Chondrocyte (in vitro differentiated cells): ENCODE measurements at regions not wholly inside any gene's neighbourhood (a gene's known extent, or its start where the extent isn't known, plus 50 kb on each side); places are given as distances from the start of the nearest gene placed in this dataset.
"Not testable (repeated sequence)": the region's sequence is repeated elsewhere in the genome, so short reads cannot be mapped to it uniquely, and the experiment has no call there.

ENCODE experiments used
- DNase-seq: peaks from one replicate; pipeline ENCODE4 v3.0.0; 2021; ENCODE audit warnings: mixed read lengths, low spot score
- H3K27ac Mint-ChIP-seq: one replicate; pipeline ENCODE4 v1.8.0; 2021; ENCODE audit warnings: mild to moderate bottlenecking, moderate library complexity, mixed read lengths; ENCODE audit not compliant: unreplicated experiment
- H3K27me3 Mint-ChIP-seq: 2 replicates; pipeline ENCODE4 v1.8.0; 2021; ENCODE audit warnings: low read depth, mixed read lengths
- H3K36me3 Mint-ChIP-seq: 2 replicates; pipeline ENCODE4 v1.8.0; 2021; ENCODE audit warnings: low read depth, mixed read lengths
- H3K4me1 Mint-ChIP-seq: 2 replicates; pipeline ENCODE4 v1.8.0; 2021; ENCODE audit warnings: low read depth, mild to moderate bottlenecking, mixed read lengths
- H3K4me3 Mint-ChIP-seq: one replicate; pipeline ENCODE4 v1.8.0; 2021; ENCODE audit warnings: mild to moderate bottlenecking, moderate library complexity, mixed read lengths; ENCODE audit not compliant: unreplicated experiment
- H3K9me3 Mint-ChIP-seq: 2 replicates; pipeline ENCODE4 v1.8.0; 2021; ENCODE audit warnings: low read depth, mixed read lengths
- CTCF ChIP-seq: fragments of 200-600 bp; sonication (generic); IDR thresholded peaks from 2 replicates; pipeline ENCODE4 v1.5.0; 2021; ENCODE audit warnings: antibody characterized with exemption, mild to moderate bottlenecking, moderate library complexity

GRCh38 chr11:98398508-98398907 lies 622.2 kb upstream of the CNTN5 start:
- TF ChIP-seq CTCF: no peak
- no peaks in the 10 kb centered on the region for H3K9me3 Mint-ChIP-seq
- no peak for DNase-seq
- no peaks in the 10 kb centered on the region for H3K4me1 Mint-ChIP-seq
- H3K27me3 Mint-ChIP-seq: peaks cover 2% of the 10 kb centered on the region
- no peak overlapping the region for H3K27ac Mint-ChIP-seq
- H3K4me3 Mint-ChIP-seq: no peak overlapping the region
- no peaks in the 10 kb centered on the region for H3K36me3 Mint-ChIP-seq

GRCh38 chr11:98409069-98409468 lies 611.7 kb upstream of the CNTN5 start:
- Mint-ChIP-seq H3K4me1 (no peaks in the 10 kb centered on the region), H3K9me3 (no peaks in the 10 kb centered on the region), H3K27me3 (peaks cover 2% of the 10 kb centered on the region)

DNA sequence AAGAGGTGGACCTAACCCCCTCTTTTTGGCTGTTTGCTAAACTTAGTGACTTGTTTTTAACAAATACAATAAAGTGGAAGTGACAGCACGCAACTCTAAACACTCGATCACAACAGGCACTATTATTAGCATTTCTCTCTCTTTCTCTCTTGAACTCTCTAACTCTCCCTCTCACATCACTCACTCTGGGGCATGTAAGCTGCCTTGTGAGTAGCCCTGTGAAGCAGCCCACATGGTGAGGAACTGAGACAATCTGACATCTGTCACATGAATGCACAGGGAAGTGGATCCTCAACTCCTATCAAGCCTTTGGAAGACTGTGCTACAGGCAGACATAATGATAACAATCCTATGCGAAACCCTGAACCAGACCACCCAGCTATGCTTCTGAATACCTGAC lies 609.0 kb upstream of the CNTN5 start:
- DNase-seq: no peak
- no peaks in the 10 kb centered on the region for H3K9me3 Mint-ChIP-seq
- no peak overlapping the region for H3K27ac Mint-ChIP-seq
- no peak overlapping the region for H3K4me3 Mint-ChIP-seq
- H3K36me3 Mint-ChIP-seq: no peaks in the 10 kb centered on the region
- peaks cover 2% of the 10 kb centered on the region for H3K27me3 Mint-ChIP-seq
- no peak for TF ChIP-seq CTCF
- H3K4me1 Mint-ChIP-seq: no peaks in the 10 kb centered on the region

More at GRCh38 chr11:98409069-98409468, 611.7 kb upstream of the CNTN5 start:
- no peak for TF ChIP-seq CTCF
- Mint-ChIP-seq H3K27ac (no peak overlapping the region), H3K36me3 (no peaks in the 10 kb centered on the region), H3K4me3 (no peak overlapping the region)
- DNase-seq: no peak

DNA sequence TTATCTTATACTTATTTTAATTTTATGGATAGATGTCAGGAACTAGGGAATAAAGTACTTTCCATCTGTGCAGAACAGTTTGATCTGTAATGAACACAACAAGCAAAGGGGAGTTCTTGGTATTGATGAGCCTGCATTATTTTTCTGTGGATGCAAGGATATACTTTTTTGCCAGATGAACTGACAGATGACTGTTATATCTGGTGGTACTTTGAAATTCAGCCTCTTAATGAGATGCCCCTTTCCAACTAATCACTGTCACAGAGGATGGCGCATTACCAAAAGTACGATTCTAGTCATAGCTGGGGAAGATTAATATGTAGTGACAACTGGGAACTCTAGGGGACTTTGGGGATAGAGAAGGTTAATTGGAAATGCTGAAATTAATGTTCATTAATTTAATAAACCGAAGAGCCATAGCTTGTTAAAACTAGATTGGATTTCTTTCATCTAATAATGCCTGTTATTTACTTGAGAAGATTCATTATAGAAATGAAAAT lies 603.4 kb upstream of the CNTN5 start:
- no peak for TF ChIP-seq CTCF
- DNase-seq: no peak
- Mint-ChIP-seq H3K36me3 (no peaks in the 10 kb centered on the region), H3K4me1 (no peaks in the 10 kb centered on the region), H3K4me3 (no peak overlapping the region), H3K9me3 (peaks cover 14% of the 10 kb centered on the region), H3K27me3 (no peaks in the 10 kb centered on the region), H3K27ac (no peak overlapping the region)

GRCh38 chr11:98423933-98424332 lies 596.8 kb upstream of the CNTN5 start:
- H3K27ac Mint-ChIP-seq: no peak overlapping the region
- H3K9me3 Mint-ChIP-seq: peaks cover 50% of the 10 kb centered on the region
- H3K4me1 Mint-ChIP-seq: no peaks in the 10 kb centered on the region
- no peak overlapping the region for H3K4me3 Mint-ChIP-seq
- H3K36me3 Mint-ChIP-seq: no peaks in the 10 kb centered on the region
- no peak for DNase-seq
- H3K27me3 Mint-ChIP-seq: no peaks in the 10 kb centered on the region
- no peak for TF ChIP-seq CTCF

GRCh38 chr11:98424773-98425172 lies 596.0 kb upstream of the CNTN5 start:
- not testable (repeated sequence) for H3K27me3 Mint-ChIP-seq, H3K27ac Mint-ChIP-seq, H3K36me3 Mint-ChIP-seq, DNase-seq, H3K4me3 Mint-ChIP-seq, H3K4me1 Mint-ChIP-seq
- H3K9me3 Mint-ChIP-seq: peaks cover 51% of the 10 kb centered on the region
